Activated CD4-positive, alpha-beta T cell treated with anti-CD3 and anti-CD28 coated beads for 48 hours (primary cell): ENCODE measurements at regions not wholly inside any gene's neighbourhood (a gene's known extent, or its start where the extent isn't known, plus 50 kb on each side); places are given as distances from the start of the nearest gene placed in this dataset.
"Not testable (repeated sequence)": the region's sequence is repeated elsewhere in the genome, so short reads cannot be mapped to it uniquely, and the experiment has no call there.

Experiments used
- DNase-seq: peaks from one replicate; pipeline ENCODE4 v3.0.0-alpha.2; 2020

GRCh38 chr18:60319129-60319528, 53.4 kb downstream of the MC4R start:
- DNase-seq, result no peak

GRCh38 chr18:60311676-60312360, 60.8 kb downstream of the MC4R start:
- DNase-seq, result no peak

GRCh38 chr18:60295674-60296073, 76.9 kb downstream of the MC4R start:
- DNase-seq, result no peak

GRCh38 chr18:60292186-60292585, 80.4 kb downstream of the MC4R start:
- no peak for DNase-seq

GRCh38 chr18:60279391-60279790, 93.2 kb downstream of the MC4R start:
- no peak for DNase-seq

GRCh38 chr18:60277855-60278480, 94.6 kb downstream of the MC4R start:
- no peak for DNase-seq

GRCh38 chr18:60267391-60268058, 105.0 kb downstream of the MC4R start:
- DNase-seq, result no peak

GRCh38 chr18:60266558-60266957, 106.0 kb downstream of the MC4R start:
- DNase-seq, result no peak

- no peak for DNase-seq
Measured at GRCh38 chr18:60259052-60259681, 113.4 kb downstream of the MC4R start.

GRCh38 chr18:60249388-60249787, 123.2 kb downstream of the MC4R start:
- no peak for DNase-seq

GRCh38 chr18:60248336-60249330, 123.9 kb downstream of the MC4R start:
- DNase-seq, result no peak

GRCh38 chr18:60247103-60247502, 125.5 kb downstream of the MC4R start:
- no peak for DNase-seq

- DNase-seq, result no peak
Measured at GRCh38 chr18:60246606-60247005, 126.0 kb downstream of the MC4R start.

- DNase-seq, result no peak
Measured at GRCh38 chr18:60245096-60245495, 127.5 kb downstream of the MC4R start.

- not testable (repeated sequence) for DNase-seq
Measured at GRCh38 chr18:60239024-60239710, 133.4 kb downstream of the MC4R start.

GRCh38 chr18:60235164-60235563, 137.4 kb downstream of the MC4R start:
- DNase-seq, result no peak

GRCh38 chr18:60232541-60232940, 140.0 kb downstream of the MC4R start:
- DNase-seq, result no peak

- DNase-seq, result no peak
Measured at GRCh38 chr18:60228609-60229595, 143.7 kb downstream of the MC4R start.

- DNase-seq, result no peak
Measured at GRCh38 chr18:60215432-60215831, 157.1 kb downstream of the MC4R start.

GRCh38 chr18:60209042-60209441, 163.5 kb downstream of the MC4R start:
- no peak for DNase-seq

GRCh38 chr18:60202708-60203107, 169.9 kb downstream of the MC4R start:
- DNase-seq, result no peak
